Osteoblast (primary cell): ENCODE measurements at regions not wholly inside any gene's neighbourhood (a gene's known extent, or its start where the extent isn't known, plus 50 kb on each side); places are given as distances from the start of the nearest gene placed in this dataset.

ENCODE experiments used
- DNase-seq: peaks from one replicate; pipeline ENCODE4 v3.0.0; 2011; ENCODE audit warnings: low spot score, mixed read lengths; ENCODE audit not compliant: insufficient read length; ENCODE audit errors: missing footprints
- H2AFZ ChIP-seq: 2 replicates; pipeline ENCODE4 v1.6.0; 2011; ENCODE audit warnings: mild to moderate bottlenecking, low read length
- H3K27ac ChIP-seq: 2 replicates; pipeline ENCODE4 v1.5.1; 2011; ENCODE audit warnings: mild to moderate bottlenecking, low read depth, low read length, moderate library complexity
- H3K27me3 ChIP-seq: 2 replicates; pipeline ENCODE4 v1.6.0; 2012; ENCODE audit warnings: mild to moderate bottlenecking, control low read depth, inconsistent platforms, low read length, moderate library complexity; ENCODE audit not compliant: insufficient read depth
- H3K36me3 ChIP-seq: 2 replicates; pipeline ENCODE4 v1.5.1; 2011; ENCODE audit warnings: mild to moderate bottlenecking, low read length, control low read depth, moderate library complexity; ENCODE audit not compliant: insufficient read depth
- H3K4me1 ChIP-seq: 2 replicates; pipeline ENCODE4 v1.5.1; 2011; ENCODE audit warnings: mild to moderate bottlenecking, low read length, control low read depth, moderate library complexity; ENCODE audit not compliant: insufficient read depth
- H3K4me2 ChIP-seq: 2 replicates; pipeline ENCODE4 v1.6.0; 2011; ENCODE audit warnings: mild to moderate bottlenecking, low read length; ENCODE audit not compliant: insufficient read depth
- H3K4me3 ChIP-seq: fragments of 200-600 bp; sonication (generic); 3 replicates; pipeline ENCODE4 v1.5.1; 2012; ENCODE audit warnings: mild to moderate bottlenecking, low read length, inconsistent platforms; ENCODE audit not compliant: insufficient read depth
- H3K79me2 ChIP-seq: 2 replicates; pipeline ENCODE4 v1.6.0; 2012; ENCODE audit warnings: mild to moderate bottlenecking, low read length, control low read depth, inconsistent platforms; ENCODE audit not compliant: insufficient read depth
- H3K9me3 ChIP-seq: 2 replicates; pipeline ENCODE4 v1.5.1; 2011; ENCODE audit warnings: low read depth, low read length, control low read depth
- H4K20me1 ChIP-seq: 2 replicates; pipeline ENCODE4 v1.6.0; 2012; ENCODE audit warnings: mild to moderate bottlenecking, low read length, control low read depth; ENCODE audit not compliant: insufficient read depth
- CTCF ChIP-seq: IDR thresholded peaks from 2 replicates; pipeline ENCODE4 v1.5.1; 2011; ENCODE audit warnings: mild to moderate bottlenecking, low read depth, low read length, moderate library complexity; ENCODE audit errors: extremely low read depth

DNA sequence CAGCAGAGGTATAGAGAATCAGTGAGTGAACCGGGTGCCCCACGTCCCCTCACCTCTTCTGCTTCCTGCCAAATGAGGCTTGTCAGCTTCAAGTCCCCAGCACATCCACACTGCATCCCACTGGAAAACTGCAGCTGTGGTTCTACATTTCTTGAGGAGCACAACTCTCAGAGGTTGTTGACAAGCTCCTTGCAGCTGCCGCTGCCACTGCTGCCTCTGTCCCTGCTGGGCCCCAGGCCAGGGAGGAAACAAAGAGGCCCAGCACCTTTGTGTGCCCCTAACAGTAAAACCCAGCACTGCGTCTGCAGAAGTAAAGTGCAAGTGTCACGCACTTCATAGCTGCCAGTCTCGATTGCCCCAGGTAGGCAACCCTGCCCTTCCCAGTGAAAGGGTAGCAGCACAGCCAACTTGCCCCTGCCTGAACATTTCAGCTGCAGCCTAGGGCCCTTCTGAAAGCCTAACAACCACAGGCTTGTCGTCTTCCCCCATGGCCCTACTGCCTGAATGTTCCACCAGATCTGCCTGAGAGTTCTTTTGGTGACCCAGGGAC, 1162.1 kb upstream of the USP15 start:
- TF ChIP-seq CTCF: no peak
- no peak overlapping the region for H3K4me3 ChIP-seq
- H3K9me3 ChIP-seq: peaks cover 2% of the 10 kb centered on the region
- no peak for DNase-seq
- no peaks in the 10 kb centered on the region for H3K4me1 ChIP-seq
- H2AFZ ChIP-seq: no peak overlapping the region
- H3K79me2 ChIP-seq: no peaks in the 10 kb centered on the region
- H4K20me1 ChIP-seq: no peaks in the 10 kb centered on the region
- no peaks in the 10 kb centered on the region for H3K27me3 ChIP-seq
- no peaks in the 10 kb centered on the region for H3K36me3 ChIP-seq
- no peak overlapping the region for H3K27ac ChIP-seq
- no peak overlapping the region for H3K4me2 ChIP-seq

DNA sequence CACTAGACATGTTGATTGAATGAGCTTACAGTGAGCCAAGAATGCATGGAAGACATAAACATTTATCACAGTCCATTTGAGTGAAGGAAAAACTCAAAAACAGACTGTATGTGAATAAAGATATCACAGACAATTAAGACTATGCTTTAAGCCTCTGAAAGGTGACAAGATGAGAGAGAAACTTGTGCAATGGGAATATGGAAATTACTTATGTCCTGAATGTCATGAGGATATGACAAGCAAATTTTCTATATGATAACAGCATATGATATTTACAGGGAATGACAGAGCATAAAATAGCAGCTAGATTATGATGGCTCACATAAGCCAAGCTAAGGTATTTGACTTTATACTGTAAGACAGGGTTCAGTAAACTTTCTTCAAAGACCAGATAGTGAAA, 1153.1 kb upstream of the USP15 start:
- Histone ChIP-seq H3K4me1 (no peaks in the 10 kb centered on the region), H3K36me3 (no peaks in the 10 kb centered on the region), H3K27me3 (no peaks in the 10 kb centered on the region), H3K27ac (no peak overlapping the region), H3K9me3 (no peaks in the 10 kb centered on the region), H2AFZ (no peak overlapping the region), H3K4me2 (no peak overlapping the region), H3K79me2 (no peaks in the 10 kb centered on the region), H4K20me1 (no peaks in the 10 kb centered on the region), H3K4me3 (no peak overlapping the region)
- TF ChIP-seq CTCF: no peak
- no peak for DNase-seq

DNA sequence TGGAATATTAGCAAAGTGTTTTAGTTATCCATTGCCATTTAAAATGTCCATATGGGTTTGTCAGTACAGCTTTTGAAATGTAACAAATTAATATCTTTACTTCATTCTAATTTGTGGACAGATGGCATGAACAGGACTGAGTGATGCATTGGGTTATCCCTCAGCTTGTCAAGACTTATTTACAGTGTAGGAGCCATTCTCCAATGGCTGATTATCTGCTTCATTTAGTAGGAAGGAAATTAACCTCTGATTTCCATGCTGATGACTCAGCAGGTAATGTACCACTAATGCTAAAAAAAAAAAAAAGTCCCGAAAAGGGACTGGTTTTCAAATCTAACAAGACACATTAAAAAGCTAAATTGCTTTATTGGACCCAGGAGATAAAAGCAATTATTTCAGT, 1149.0 kb upstream of the USP15 start:
- Histone ChIP-seq H3K36me3 (no peaks in the 10 kb centered on the region), H3K27ac (no peak overlapping the region), H3K4me3 (no peak overlapping the region), H3K9me3 (no peaks in the 10 kb centered on the region), H3K4me2 (no peak overlapping the region), H3K4me1 (no peaks in the 10 kb centered on the region), H2AFZ (no peak overlapping the region), H3K27me3 (no peaks in the 10 kb centered on the region), H3K79me2 (no peaks in the 10 kb centered on the region), H4K20me1 (no peaks in the 10 kb centered on the region)
- no peak for TF ChIP-seq CTCF
- no peak for DNase-seq

DNA sequence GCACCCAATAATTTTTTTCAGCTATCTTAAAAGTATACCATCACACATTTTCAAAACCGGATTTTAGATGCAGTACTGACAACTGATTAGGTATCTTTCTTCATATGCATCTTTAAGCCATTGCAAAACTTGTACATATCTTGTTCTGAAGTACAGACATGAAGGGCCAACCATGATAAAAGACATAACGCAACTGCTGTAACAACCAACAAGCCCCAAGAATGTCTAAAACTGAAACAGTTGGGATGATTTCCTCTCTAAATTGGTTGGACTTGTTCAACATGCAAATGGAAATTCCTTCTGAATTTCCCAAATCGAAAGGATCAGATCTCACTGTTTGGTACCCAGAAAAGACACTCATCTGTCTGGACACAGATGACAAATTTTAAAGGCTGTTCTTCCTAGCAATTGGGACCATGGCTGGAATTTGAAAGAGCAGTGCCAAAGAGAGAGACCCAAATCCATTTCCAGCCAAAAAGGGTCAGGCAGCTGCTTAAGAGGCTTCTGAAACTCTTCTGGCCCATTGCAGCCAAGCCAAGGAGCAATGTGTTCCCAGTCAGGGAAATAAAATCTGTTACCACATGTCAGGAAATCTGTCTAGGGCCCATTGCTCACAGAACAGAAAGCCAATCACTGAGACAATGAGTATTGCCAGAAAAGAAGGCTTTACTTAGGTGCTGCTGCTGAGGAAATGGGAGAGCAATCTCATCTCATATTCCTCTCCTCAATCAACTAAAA, 1122.4 kb upstream of the USP15 start:
- Histone ChIP-seq H3K79me2 (no peaks in the 10 kb centered on the region), H3K36me3 (no peaks in the 10 kb centered on the region), H4K20me1 (no peaks in the 10 kb centered on the region), H3K4me3 (no peak overlapping the region), H3K4me2 (no peak overlapping the region), H3K27me3 (no peaks in the 10 kb centered on the region), H3K9me3 (no peaks in the 10 kb centered on the region), H3K27ac (no peak overlapping the region), H2AFZ (no peak overlapping the region), H3K4me1 (no peaks in the 10 kb centered on the region)
- no peak for DNase-seq
- no peak for TF ChIP-seq CTCF
